ENCODE measurements at regions not wholly inside any gene's neighbourhood (a gene's known extent, or its start where the extent isn't known, plus 50 kb on each side); places are given as distances from the start of the nearest gene placed in this dataset.

DNA sequence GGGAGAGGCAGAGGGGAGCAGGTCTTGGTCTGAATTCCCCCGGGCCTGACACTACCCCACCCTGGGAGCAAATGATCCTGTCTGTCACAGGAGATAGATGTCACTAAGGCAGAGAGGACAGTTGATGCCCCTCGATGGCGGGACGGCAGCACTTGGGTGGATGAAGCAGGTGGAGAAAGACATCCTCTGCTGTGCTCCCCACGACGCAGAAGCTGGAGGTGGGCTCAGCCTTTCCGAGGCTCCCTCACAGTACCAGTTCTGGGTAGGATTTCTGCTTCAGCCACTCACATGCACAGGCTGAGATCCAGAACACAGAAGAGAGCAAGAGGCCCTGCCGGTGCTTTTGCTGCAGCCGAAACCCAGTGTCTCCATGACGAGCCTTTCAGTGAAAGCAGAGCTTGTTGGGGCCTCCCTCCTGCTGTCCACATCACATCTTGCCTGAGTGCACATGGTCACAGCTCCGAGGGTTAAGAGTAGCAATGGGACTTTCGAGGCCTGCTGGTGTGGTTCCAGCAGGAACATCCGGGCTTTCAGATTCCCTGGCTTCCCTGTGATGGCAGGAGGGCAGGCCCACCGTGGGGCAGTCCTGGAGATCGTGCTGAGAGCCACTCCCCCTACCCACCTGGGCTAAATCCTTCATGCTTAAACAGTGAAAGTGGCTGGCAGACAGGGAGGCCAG is 107.3 kb upstream of the PRR20G start:
- Mint-ChIP-seq H3K27me3 (ENCODE audit: insufficient read depth, unreplicated experiment) (peaks cover 4% of the 10 kb centered on the region), H3K4me3 (ENCODE audit: unreplicated experiment) (no peak overlapping the region), H3K4me1 (ENCODE audit: low read depth, unreplicated experiment) (peaks cover 9% of the 10 kb centered on the region), H3K27ac (ENCODE audit: unreplicated experiment) (no peak overlapping the region), H3K36me3 (ENCODE audit: insufficient read depth, unreplicated experiment) (no peaks in the 10 kb centered on the region), H3K9me3 (ENCODE audit: unreplicated experiment) (no peaks in the 10 kb centered on the region)
- Histone ChIP-seq H3K4me3 (ENCODE audit: low read depth, low read length) (no peak overlapping the region), H3K4me1 (peaks cover 20% of the 10 kb centered on the region), H3K27me3 (replicated peaks; ENCODE audit: control insufficient read depth, insufficient read depth, low read length) (no peaks in the 10 kb centered on the region), H3K36me3 (ENCODE audit: control insufficient read depth, insufficient read depth, low read length) (no peaks in the 10 kb centered on the region), H3K9me3 (no peaks in the 10 kb centered on the region)
- no TSS peak for BruUV-seq (replicated peaks)
- intact Hi-C loops (cut with micrococcal nuclease; ENCODE audit: unreplicated experiment) = no loop called here
- ChIA-PET CTCF (interaction anchor here (0.6 kb wide), 1 partner anchor 399 kb away, joined by 3 read pairs; no protein-coding TSS in a partner anchor), POLR2A (no interaction called here)
- TF ChIP-seq, protein P1, sequence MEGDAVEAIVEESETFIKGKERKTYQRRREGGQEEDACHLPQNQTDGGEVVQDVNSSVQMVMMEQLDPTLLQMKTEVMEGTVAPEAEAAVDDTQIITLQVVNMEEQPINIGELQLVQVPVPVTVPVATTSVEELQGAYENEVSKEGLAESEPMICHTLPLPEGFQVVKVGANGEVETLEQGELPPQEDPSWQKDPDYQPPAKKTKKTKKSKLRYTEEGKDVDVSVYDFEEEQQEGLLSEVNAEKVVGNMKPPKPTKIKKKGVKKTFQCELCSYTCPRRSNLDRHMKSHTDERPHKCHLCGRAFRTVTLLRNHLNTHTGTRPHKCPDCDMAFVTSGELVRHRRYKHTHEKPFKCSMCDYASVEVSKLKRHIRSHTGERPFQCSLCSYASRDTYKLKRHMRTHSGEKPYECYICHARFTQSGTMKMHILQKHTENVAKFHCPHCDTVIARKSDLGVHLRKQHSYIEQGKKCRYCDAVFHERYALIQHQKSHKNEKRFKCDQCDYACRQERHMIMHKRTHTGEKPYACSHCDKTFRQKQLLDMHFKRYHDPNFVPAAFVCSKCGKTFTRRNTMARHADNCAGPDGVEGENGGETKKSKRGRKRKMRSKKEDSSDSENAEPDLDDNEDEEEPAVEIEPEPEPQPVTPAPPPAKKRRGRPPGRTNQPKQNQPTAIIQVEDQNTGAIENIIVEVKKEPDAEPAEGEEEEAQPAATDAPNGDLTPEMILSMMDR (IDR thresholded peaks at IDR 0.05; ENCODE audit: insufficient read depth in 1 of 2, low read depth in 1 of 2, low read length in 1 of 2, severe bottlenecking in 1 of 2, unreplicated experiment in 1 of 2) = no peak
- no peak for DNase-seq

DNA sequence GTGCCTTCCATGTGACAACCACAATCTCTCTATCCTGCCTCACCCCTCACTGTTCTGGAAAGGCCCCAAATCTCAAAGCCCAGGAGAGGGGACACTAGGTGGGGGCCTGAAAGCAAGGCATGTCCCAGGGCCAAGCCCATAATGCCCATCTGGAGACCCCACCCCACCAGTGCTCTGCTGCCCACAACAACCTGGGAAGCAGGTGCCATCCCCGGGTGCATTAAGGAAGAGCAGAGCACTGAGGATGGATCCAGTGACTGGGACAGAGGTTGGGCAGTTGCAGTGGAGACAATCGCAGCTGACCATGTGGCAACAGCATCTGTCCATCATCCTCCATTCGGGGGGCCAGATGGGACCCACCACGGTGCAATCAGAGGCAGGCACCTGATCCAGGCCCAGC is 106.2 kb upstream of the PRR20G start:
- ChIA-PET CTCF (no interaction called here), POLR2A (no interaction called here)
- no peaks in the 10 kb centered on the region for H3K27me3 ChIP-seq (replicated peaks; ENCODE audit: control insufficient read depth, insufficient read depth, low read length)
- Mint-ChIP-seq H3K27me3 (ENCODE audit: insufficient read depth, unreplicated experiment) (peaks cover 4% of the 10 kb centered on the region), H3K9me3 (ENCODE audit: unreplicated experiment) (no peaks in the 10 kb centered on the region), H3K4me3 (ENCODE audit: unreplicated experiment) (no peak overlapping the region), H3K36me3 (ENCODE audit: insufficient read depth, unreplicated experiment) (no peaks in the 10 kb centered on the region), H3K27ac (ENCODE audit: unreplicated experiment) (no peak overlapping the region), H3K4me1 (ENCODE audit: low read depth, unreplicated experiment) (peaks cover 9% of the 10 kb centered on the region)
- H3K36me3 ChIP-seq (ENCODE audit: control insufficient read depth, insufficient read depth, low read length) = no peaks in the 10 kb centered on the region
- no TSS peak for BruUV-seq (replicated peaks)
- peaks cover 13% of the 10 kb centered on the region for H3K4me1 ChIP-seq
- no peak overlapping the region for H3K4me3 ChIP-seq (ENCODE audit: low read depth, low read length)
- TF ChIP-seq, protein P1 (IDR thresholded peaks at IDR 0.05; ENCODE audit: insufficient read depth in 1 of 2, low read depth in 1 of 2, low read length in 1 of 2, severe bottlenecking in 1 of 2, unreplicated experiment in 1 of 2) = no peak
- H3K9me3 ChIP-seq = no peaks in the 10 kb centered on the region
- intact Hi-C loops (cut with micrococcal nuclease; ENCODE audit: unreplicated experiment) = no loop called here
- DNase-seq = no peak

DNA sequence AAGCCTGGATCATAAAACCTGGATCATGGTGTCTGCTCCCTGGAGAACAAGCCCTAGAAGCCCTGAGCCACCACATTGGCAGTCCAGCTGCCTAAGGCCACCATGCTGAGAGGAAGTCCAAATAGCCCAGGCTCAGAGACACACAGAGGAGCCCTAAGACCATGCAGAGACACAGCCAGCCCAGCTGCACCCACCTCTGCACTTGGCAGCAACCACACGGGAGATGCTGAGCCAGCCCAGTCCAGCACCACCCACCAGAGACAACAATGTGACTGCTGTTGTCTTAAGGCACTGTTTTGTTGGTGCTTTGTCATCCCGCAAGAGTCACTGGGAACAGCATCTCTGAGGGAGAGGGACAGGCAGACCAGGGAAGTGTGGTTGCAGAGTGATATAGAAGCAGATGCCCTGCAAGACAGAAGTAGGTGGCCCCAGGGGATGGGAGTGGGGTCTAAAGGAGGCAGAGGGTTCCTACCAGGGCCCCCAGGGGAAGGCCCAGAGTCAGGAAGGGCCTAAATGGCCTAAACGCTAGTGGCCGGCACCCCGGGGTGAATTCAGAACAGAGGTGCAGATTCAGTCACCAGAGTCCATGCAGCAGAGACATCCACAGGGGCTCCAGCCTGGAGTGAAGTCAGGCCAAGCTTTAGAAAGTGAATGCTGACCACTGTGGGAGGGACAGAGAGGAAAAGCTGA is 105.4 kb upstream of the PRR20G start:
- no peaks in the 10 kb centered on the region for H3K9me3 Mint-ChIP-seq (ENCODE audit: unreplicated experiment)
- intact Hi-C loops (cut with micrococcal nuclease; ENCODE audit: unreplicated experiment) = no loop called here
- H3K4me3 Mint-ChIP-seq (ENCODE audit: unreplicated experiment) = no peak overlapping the region
- no peaks in the 10 kb centered on the region for H3K27me3 ChIP-seq (replicated peaks; ENCODE audit: control insufficient read depth, insufficient read depth, low read length)
- H3K36me3 ChIP-seq (ENCODE audit: control insufficient read depth, insufficient read depth, low read length) = no peaks in the 10 kb centered on the region
- BruUV-seq (replicated peaks) = no TSS peak
- TF ChIP-seq, protein P1 (IDR thresholded peaks at IDR 0.05; ENCODE audit: insufficient read depth in 1 of 2, low read depth in 1 of 2, low read length in 1 of 2, severe bottlenecking in 1 of 2, unreplicated experiment in 1 of 2) = no peak
- H3K4me1 Mint-ChIP-seq (ENCODE audit: low read depth, unreplicated experiment) = peaks cover 9% of the 10 kb centered on the region
- H3K36me3 Mint-ChIP-seq (ENCODE audit: insufficient read depth, unreplicated experiment) = no peaks in the 10 kb centered on the region
- H3K4me3 ChIP-seq (ENCODE audit: low read depth, low read length) = no peak overlapping the region
- H3K9me3 ChIP-seq = no peaks in the 10 kb centered on the region
- H3K27ac Mint-ChIP-seq (ENCODE audit: unreplicated experiment) = no peak overlapping the region
- peaks cover 11% of the 10 kb centered on the region for H3K4me1 ChIP-seq
- CTCF ChIA-PET = no interaction called here
- POLR2A ChIA-PET = no interaction called here
- H3K27me3 Mint-ChIP-seq (ENCODE audit: insufficient read depth, unreplicated experiment) = peaks cover 4% of the 10 kb centered on the region
- no peak for DNase-seq

Measured in Caco-2 (cell line).